ENCODE measurements at regions not wholly inside any gene's neighbourhood (a gene's known extent, or its start where the extent isn't known, plus 50 kb on each side); places are given as distances from the start of the nearest gene placed in this dataset.

GRCh38 chr12:65546528-65546927 is 268.0 kb downstream of the MSRB3 start:
- in situ Hi-C loops (cut with HindIII; ENCODE audit: low sequenced_read_pairs), result no loop called here

GRCh38 chr12:65556676-65557437 is 267.4 kb upstream of the HMGA2 start:
- in situ Hi-C loops (cut with HindIII; ENCODE audit: low sequenced_read_pairs), result no loop called here

GRCh38 chr12:65557438-65558181 is 266.7 kb upstream of the HMGA2 start:
- in situ Hi-C loops (cut with HindIII; ENCODE audit: low sequenced_read_pairs), result no loop called here

- in situ Hi-C loops (cut with HindIII; ENCODE audit: low sequenced_read_pairs), result no loop called here
Observed at GRCh38 chr12:65560286-65560685, 264.0 kb upstream of the HMGA2 start.

GRCh38 chr12:65561798-65562382 is 262.4 kb upstream of the HMGA2 start:
- in situ Hi-C loops (cut with HindIII; ENCODE audit: low sequenced_read_pairs), result no loop called here

DNA sequence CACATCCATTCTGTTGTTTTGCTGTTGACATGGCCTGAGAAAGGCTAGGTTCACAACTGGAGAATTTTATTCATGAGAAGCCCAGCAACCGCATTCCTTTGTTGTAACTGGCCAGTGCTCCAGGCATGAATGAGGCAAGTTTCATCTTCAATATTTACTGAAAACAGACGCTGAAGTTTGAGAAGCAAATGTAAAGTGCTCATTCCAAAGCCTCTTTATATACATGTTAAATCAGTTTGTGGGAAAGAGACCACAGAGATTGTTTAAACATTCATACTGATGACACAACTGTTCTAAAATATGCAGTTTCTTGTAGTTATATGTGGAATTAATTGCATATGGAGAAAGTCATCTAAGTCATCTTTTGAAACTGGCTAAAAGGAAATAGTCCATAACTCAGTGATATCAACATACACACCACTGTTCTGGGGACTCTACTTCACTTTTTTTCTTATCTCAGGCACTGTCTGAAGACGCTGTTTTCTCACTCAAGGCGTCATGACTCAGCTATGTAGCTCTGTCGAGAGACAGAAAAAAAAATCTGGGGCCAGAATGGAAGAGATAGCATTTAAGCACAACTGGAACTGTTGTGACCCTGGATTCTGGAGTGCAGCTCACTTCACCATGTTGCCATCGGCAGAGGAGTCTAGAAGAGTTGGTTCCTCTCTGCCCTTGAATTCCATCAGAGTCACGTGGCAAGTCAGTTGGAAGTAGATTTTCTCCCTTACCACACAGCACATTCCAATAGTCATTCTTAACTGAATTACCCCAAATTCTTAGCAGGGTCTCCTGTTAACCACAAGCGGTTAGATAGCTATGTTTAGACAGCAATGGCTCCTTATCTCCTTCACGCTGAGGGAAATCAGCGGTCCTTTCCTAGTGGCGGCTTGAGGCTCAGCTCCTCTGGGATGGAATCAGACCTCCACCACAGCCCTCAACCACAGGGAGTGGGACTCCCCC is 258.4 kb upstream of the HMGA2 start:
- in situ Hi-C loops (cut with HindIII; ENCODE audit: low sequenced_read_pairs), result no loop called here

GRCh38 chr12:65566751-65567150 is 257.5 kb upstream of the HMGA2 start:
- in situ Hi-C loops (cut with HindIII; ENCODE audit: low sequenced_read_pairs), result no loop called here

- in situ Hi-C loops (cut with HindIII; ENCODE audit: low sequenced_read_pairs), result no loop called here
Observed at GRCh38 chr12:65567820-65568219, 256.5 kb upstream of the HMGA2 start.

- in situ Hi-C loops (cut with HindIII; ENCODE audit: low sequenced_read_pairs), result no loop called here
Observed at GRCh38 chr12:65568517-65568916, 255.8 kb upstream of the HMGA2 start.

DNA sequence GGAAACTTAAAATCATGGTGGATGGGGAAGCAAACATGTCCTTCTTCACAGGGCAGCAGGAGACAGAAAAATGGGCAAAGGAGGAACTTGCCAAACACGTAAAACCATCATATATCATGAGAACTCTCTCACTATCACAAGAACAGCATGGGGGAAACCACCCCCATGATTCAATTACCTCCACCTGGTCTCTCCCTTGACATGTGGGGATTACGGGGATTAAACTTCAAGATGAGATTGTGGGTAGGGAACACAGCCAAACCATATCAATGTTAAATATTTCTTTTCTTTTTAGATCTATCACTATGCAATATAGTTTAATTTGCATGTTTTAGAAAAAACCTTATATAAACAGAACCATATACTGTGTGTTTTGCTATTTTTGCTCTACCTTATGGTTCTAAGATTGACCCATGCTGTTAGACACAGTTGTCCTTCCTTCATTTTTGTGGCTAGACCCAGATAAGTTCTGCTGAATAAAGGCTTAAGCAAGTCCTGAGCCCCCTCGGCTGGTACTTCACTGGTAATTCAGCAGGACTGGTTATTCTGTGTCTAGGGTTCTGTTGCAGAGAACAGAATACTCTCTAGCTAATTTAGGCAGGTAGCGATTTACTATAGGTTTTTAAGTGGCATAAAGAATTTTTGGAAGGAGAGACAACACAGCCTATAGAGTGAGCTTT is 253.7 kb upstream of the HMGA2 start:
- in situ Hi-C loops (cut with HindIII; ENCODE audit: low sequenced_read_pairs), result no loop called here

DNA sequence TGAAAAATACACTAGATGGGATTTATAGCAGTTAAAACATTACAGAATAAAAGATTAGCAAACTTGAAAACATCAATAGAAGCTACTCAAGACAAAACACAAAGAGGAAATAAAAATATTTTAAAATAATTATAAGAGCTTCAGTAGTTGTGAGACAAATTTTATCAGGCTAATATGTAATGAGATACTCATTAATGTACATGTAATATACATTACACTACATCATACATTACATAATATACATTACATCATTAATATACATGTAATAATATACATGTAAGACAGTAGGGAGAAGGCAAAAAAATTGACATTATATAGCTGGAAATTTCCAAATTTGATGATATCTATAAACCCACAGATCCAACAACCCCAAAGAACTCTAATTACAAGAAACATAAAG is 249.4 kb upstream of the HMGA2 start:
- in situ Hi-C loops (cut with HindIII; ENCODE audit: low sequenced_read_pairs), result no loop called here

DNA sequence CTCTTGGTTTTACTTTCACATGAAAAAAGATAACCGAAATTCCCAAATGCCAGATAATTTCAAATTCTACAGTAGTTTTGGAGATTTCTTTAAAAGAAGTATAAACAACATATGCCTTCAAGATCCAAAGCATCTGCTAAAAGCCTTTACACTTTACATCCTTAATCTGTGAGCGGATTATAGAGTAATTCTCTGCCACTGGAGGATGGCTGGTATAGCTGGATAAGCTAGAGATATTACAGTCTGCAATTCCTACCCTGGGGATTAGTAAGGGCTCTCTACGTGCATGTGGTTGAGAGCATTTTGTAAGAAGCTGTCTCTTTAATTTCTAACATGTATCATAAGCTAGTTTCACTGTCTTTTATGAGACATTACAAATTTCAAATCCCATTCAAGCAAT is 240.3 kb upstream of the HMGA2 start:
- in situ Hi-C loops (cut with HindIII; ENCODE audit: low sequenced_read_pairs), result no loop called here

- in situ Hi-C loops (cut with HindIII; ENCODE audit: low sequenced_read_pairs), result no loop called here
Observed at GRCh38 chr12:65585648-65586602, 238.4 kb upstream of the HMGA2 start.

DNA sequence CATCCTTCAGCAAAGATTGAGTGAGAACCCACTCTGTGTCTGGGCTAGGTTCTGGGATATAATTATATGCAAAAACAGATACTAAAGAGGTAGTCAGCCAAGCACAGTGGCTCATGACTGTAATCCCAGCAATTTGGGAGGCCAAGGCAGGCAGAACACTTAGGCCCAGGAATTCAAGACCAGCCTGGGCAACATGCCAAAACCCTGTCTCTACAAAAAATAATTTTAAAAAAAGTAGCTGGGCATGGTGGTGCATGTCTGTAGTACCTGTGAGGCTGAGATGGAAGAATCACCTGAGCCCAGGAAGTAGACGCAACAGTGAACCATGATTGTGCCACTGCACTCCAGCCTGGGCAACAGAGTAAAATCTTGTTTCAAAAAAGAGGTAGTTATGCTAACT is 237.5 kb upstream of the HMGA2 start:
- in situ Hi-C loops (cut with HindIII; ENCODE audit: low sequenced_read_pairs), result no loop called here

- in situ Hi-C loops (cut with HindIII; ENCODE audit: low sequenced_read_pairs), result no loop called here
Observed at GRCh38 chr12:65590318-65590717, 234.0 kb upstream of the HMGA2 start.

GRCh38 chr12:65592416-65592815 is 231.9 kb upstream of the HMGA2 start:
- in situ Hi-C loops (cut with HindIII; ENCODE audit: low sequenced_read_pairs), result no loop called here

GRCh38 chr12:65593239-65593701 is 231.0 kb upstream of the HMGA2 start:
- in situ Hi-C loops (cut with HindIII; ENCODE audit: low sequenced_read_pairs), result no loop called here

DNA sequence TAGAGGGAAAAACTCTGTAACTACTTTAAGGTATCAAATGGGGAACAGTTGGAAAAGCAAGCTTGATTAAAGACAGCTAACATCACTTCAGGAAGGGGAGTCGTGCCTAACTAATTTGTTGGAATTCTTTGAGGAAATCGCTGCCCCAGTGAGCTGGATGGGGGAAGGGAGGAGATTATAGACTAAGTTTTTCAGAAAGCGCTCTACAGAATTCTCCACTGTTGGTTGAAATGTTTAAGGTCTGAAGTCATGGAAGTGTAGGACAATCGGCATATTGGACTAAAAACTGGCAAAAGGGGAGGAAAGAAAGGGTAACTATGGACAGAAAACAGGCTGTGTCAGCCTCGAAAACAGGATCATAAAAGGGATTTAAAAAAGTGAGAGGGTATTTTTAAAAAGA is 229.9 kb upstream of the HMGA2 start:
- in situ Hi-C loops (cut with HindIII; ENCODE audit: low sequenced_read_pairs), result no loop called here

DNA sequence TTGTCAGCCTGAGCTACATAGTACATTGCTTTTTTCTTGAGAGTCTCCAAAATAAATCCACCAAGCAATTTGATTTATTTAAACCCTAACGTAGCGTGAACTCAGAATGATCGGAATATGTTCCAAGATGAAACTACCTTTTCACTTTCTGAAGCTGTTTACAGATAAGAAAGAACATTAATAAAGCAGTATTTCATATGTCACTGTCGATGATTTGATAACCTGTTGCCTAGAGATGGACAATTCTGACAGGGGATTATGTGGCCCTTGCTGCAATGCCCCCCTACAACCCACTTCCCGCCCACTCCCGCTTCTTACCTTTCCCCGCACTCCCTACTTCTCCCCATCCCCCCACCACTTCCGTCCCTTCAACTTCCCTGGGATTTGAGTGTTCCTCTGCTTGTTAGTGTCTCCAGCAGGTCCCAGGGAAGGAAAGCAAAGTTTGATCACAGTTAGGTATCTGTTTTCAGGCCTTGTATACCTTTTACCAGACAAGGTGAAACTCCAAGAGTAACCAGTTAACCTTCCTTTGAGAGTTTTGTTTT is 229.2 kb upstream of the HMGA2 start:
- in situ Hi-C loops (cut with HindIII; ENCODE audit: low sequenced_read_pairs), result no loop called here
